HG02885 (cell line): ENCODE measurements at regions not wholly inside any gene's neighbourhood (a gene's known extent, or its start where the extent isn't known, plus 50 kb on each side); places are given as distances from the start of the nearest gene placed in this dataset.

Experiments used
- ATAC-seq: cut with Tn5 transposase; IDR thresholded peaks from one replicate; pipeline ENCODE4 v1.9.1; 2021; ENCODE audit warnings: mild to moderate bottlenecking; ENCODE audit not compliant: unreplicated experiment, poor library complexity

DNA sequence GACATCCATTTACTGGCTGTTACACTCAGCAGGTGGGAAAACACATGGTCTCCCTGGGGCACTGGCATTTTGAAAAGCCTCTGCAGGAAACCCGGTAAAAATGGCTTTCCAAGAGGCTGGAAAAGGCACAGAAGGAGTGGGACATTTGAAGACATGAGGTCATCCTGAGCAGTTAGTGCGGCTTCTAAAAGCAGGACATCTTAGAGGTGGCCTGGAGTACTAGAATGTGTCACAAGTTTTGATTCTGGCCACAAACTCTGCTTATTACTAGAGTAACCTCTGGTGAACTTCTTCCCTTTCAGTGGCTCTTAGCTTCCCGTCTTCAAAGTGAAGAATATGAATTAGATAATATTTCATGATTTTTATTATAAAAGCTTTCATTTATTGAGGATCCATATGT, 423.0 kb upstream of the BRINP1 start:
- peak; percentile 98 for ATAC-seq

DNA sequence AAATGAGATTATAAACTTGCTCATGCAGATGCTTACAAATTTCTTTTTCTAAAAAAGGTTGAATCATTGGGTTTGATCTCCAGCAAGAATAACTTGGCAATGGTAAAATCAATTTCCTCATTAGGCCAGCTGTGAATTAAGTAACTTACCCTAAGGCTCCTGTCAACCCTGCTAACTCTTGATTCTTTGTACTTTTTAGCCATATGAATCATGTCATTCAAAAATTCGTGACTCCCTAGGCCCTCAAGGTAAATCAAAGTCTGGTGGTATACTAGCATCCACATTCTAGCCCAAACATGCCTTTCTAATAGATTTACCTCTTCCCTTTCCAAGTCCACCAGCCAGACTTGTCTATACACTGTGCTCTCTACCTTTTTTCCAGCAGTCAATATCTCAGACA, 420.8 kb upstream of the BRINP1 start:
- no peak for ATAC-seq

DNA sequence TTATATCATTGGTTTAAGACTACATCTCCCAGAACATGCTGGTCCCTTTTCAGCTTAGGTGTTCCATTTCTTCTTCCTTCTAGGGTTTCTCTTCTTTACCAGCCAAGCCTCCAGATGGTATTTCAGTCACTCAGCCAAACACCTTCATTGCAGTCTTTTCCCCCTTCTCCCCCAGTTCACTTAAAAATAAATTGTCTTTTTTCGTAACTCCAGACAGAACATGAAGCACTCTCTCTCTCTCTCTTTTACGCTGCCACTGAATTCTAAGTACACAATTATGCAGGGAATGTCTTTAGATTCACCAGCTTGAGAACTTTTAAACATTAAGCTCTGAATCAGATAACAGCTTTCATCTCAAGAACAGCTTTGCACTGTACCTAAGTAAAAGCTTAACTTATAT, 419.7 kb upstream of the BRINP1 start:
- ATAC-seq = no peak

DNA sequence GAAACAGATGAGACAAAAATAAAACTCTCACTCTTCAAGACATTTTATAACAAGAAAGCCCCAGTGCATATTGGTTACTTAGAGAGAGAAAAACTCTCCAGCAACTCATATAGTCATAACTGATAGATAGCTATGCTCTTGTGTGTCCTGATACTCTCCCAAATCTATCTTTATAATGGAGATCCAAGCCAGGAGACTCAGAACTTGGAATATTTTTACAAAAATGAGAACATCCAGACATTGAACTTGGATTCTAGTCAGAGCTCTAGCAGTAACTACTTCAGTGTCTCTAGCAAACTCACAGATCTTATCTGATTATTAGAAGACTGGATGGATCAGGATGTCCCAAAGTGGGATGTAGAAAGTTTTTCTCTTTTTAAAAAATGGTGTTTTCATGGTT, 412.7 kb upstream of the BRINP1 start:
- ATAC-seq = no peak

DNA sequence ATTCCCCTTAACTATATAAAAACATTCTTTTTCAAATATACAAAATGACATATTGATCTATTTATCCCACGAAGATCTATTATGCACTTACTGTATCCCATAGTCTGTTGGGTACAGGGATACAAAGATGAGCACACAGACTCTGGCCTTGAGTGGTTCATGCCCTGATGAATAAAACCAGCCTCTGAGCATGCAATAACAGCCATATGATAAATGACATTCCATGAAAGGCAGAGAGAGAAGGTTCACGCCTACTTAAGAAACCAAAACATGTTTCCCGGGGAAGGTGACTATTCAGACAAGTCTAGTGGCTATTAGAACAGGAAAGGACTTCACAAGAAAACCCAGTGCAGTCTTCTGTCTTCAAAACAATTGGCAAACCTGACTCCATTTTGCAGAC, 406.2 kb upstream of the BRINP1 start:
- ATAC-seq = no peak

DNA sequence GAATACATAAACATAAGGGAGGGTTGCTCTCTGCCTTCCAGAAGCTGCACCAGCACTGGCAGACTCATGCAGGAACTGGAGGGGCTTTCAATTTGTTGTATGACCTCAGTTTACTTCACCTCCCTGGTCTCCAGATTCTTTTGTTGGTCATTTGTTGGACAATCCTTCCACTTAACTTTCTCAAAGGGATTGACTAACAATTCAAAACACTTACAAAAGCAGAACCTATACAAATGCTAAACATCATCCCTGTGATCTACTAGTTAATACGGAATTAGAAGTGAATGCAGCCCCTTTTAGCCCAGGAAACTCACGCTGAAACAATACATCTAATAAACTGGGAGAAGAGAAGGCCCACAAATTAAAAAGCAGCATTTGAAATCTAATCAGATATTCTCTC, 404.6 kb upstream of the BRINP1 start:
- ATAC-seq = no peak

DNA sequence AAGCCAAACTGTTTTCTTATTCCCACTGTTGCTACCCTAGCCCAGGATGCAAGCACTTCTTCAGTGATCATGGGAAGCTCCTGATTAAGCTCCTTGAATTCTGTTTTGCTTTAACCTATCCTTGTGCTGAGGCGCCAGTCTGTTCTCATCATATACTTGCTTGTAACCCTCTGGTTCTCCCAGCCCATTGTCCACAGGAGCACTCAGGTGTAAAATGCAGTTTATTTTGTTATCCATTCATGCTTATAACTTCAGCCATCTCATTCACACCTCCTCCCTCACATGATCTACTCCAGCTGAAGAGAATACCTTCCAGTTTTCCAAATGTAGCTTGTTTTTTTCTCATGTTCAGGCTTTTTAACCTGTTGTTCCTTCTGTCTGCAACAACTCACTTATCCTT, 402.1 kb upstream of the BRINP1 start:
- no peak for ATAC-seq

DNA sequence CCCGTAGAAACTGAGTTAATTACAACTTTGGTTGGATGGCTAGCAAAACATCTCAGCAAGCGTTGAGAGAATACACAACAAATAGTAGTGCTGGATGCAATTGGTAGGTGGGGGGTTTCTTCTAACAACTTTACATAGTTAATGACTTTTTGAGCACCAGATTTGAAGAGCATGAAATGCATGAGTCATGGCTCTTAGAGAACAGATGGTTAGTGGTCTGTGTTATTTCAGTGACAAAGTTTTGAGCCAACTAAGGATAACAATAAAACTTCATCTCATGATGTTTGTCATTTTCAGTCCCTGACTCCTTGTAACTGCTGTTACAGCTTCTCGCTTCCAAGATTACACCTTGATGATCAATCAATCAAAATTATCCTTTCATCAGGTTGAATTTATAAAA, 399.0 kb upstream of the BRINP1 start:
- ATAC-seq = no peak

DNA sequence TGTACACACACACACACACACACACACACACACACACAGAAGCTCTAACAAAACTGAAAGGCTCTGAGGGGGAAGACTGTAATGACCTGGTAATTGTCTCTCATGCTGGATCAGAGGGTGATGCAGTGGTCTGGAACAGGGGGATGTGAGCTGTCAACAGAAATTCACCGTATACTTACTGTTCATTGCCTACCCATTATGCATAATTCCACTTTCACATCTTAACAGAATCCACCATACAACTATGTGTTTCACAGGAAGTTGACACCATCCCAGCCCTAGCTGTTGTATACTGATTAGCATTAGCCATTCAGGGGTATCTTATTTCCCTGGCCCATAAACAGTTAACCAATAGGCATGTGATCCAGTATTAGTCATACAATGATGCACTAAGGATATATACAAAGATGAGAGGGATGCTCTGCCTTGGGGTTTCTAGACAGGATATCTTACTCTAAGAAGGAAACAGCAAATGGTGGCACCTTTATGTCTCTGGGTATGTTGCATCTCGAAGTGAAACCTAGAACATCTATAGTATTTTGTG, 396.5 kb upstream of the BRINP1 start:
- ATAC-seq = no peak

DNA sequence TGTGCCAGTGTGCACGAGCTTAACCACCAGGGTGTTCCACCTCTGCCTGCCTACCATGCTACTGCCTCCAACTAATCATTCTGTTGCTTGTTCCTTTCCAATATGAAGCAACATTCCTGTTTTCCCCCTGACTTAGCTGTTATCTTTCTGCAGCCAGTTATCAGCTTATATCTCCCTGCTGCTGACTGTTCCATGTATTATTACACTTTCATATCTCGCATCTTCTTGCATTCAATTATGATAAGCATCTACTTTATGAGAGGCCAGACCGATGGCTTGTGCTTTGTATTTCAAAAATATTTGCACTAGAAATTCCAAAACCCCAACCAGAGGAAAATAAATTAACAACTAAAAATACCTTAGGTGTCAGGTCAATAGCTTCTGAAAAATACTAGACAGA, 394.0 kb upstream of the BRINP1 start:
- ATAC-seq = no peak

DNA sequence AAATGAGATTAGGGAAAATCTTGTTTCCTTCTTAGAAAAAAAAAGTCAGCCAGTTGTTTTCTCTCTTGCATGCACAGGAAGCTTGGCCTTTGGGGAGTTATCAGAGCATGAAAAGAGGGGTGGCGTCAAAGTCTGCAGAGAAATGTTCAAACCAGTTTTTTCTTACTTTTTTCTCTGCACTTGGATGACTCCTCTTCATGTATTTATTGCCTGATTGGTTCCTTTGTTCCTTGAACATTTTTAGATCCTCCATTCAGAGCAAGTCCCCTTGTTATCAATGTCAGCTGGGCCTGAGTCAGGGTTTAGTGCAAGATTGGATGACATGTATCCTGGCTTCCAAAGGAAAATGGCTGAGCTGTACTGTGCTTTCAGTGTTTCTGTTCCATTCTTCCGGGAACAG, 392.6 kb upstream of the BRINP1 start:
- ATAC-seq = no peak

DNA sequence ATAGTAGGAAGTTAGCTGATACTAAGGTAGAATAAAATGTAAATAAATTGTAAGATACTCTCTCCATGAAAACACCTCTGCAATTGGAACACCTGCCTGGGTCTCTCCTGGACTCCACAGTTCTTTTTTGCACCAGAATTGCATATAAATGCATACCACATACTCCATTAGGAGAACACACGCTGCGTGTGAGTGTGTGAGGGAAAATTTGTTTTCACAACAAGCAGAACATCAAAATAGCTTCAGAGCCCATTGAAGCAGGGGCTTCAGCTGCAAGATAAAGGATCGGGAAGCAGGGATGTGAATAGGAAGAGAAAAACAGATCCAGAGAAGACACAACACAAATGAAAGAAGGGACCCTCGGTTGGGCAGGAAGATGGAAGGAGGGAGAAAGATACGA, 389.8 kb upstream of the BRINP1 start:
- no peak for ATAC-seq

DNA sequence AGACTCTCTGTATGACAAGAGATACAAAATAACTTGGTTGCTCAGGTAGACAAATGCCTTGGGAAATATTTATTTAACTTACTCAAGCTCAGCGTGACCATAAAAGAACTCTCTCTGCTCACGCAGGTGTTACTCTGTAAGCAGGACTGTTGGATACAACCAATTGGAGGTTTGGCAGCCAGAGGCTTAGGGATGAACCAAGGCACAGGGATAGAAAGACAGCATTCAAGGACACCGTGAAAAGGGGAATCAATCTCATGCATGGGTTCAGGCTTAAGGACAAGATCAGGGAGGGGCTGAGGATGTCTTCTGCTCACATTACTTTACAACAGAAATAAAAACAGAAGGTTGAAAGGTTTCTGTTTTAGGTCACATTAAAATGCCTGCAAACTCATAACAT, 389.0 kb upstream of the BRINP1 start:
- no peak for ATAC-seq

DNA sequence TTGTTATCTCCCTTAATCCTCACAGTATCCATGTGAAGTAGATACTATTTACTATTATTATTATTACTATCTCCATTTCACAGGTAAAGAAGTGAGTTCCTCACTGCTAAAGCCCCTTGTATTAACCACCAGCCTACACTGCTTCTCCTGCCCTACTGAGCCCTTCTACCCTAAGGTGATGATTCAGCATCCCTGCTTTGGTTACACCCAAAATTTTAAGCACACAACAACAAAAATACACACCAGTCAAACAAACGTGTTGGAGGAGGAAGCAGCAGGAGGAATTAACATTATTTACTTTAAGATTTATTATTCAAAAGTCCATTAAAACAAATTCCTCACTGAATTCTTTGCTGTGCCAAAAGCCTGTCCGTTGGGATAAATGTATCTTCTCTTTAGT, 370.2 kb upstream of the BRINP1 start:
- no peak for ATAC-seq

DNA sequence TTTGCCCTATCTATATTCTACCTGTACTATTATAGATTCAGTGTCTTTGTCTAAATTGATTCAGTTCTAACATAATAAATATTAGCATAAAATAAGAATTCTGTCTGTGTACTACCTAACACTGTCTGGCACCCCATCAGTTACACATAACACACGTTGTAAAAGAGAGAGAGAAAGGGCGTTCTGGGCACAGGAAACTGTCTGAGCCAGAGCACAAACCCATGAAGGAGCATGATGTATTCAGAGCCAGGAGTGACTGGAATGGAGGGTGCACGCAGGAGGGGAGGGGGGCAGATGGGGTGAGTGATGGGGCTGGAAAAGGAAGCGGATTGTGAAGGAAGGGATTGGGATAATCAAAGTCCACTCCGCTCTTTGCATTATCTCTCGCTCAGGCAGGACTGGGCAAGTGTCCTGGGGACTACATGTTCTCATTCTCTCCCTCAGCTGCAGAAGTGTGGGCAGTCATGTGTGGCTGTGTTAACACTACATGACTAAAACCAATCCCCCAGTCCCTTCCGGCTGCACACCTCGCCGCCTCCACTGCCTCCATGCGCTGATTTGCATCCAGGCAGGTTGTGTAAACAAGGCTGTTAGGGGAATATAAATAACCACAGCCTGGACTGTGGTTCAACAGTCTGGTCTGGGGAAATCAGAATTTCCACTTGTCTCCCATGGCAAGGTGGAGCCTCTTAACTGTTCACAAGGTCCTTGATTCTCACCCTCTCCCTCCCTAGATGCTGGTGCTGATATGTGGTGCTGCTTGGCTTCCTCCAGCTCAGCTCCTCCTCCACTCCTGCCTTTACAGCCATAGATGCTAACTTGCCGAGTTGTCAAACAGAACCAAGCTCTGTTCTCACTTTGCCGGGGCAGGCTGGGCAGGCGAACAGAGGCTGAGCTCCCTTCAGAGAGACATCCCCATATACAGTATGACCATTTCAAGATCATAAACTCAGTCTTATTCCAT, 367.5 kb upstream of the BRINP1 start:
- ATAC-seq = peak; percentile 99

DNA sequence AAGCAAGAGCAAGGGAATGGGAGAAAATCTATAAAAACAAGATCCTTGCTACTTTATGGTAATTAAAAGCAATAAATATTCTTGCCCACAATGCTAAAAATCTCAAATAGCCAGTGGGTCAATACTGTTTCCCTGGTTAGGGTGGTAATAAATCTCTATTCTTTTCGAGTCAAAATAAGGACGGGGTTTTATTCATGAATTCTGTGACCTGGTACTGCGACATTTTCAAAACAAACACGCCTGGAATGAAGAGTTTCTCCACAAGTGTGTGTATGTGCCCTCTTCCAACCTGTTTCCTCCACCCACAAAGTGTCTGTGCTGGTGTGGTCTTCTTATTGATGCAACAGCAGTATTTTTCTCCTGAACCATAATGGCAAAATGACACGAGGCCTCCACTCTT, 358.8 kb upstream of the BRINP1 start:
- ATAC-seq = no peak

DNA sequence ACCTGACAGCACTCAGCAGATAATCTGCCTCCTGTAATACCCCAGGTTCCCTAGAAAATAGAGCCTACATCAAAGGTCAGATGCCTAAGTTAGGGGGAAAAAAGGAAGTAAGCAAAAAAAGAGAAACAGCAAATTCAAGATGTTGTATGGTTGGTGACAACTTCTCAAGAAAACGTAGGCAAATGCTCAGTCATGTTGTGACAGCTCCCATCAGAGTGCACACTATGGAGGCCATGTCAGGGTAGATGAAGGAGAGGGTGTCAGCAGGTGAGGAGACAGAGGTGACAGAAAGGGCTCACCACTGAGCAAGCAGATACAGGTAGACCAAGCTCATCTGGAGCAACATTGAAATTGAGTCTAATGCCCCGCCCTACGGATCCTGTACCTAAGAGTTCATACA, 356.8 kb upstream of the BRINP1 start:
- no peak for ATAC-seq

DNA sequence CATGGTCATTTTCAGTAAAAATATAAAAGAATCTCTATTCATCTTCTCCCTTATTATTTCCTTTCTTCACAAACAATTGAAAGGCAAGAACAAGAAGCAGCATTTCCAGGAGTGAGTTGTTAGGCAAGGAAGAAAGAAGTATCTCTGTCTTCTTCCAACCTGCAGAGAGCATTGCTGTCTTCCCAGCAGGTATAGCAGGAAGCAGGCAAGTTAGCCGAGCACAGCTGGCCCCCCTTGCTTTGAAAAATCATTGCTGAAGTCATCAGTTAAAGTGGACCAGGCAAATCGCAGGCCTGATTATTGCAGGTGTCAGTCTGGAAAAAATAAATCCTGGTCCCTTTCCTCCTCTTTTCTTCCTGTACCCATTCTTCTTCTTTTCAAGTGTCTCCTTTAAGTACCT, 353.1 kb upstream of the BRINP1 start:
- no peak for ATAC-seq

DNA sequence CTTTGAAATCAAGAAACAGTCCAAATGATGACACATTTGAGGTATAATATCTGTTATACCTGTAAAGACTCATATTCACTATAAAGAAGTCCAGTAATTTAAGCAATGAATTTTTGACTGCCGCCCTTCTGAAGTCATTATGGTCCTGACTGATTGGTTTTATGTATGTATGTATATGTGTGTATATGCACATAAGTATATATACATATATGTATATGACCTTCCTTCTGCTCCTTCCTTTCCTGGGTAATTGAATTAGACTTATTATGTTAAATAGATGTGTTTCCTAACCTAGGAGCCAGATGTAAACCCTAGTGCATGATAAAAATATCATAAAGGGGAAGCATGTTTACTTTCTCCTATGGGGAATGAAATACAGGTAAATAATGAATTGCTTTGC, 343.1 kb upstream of the BRINP1 start:
- ATAC-seq = no peak

DNA sequence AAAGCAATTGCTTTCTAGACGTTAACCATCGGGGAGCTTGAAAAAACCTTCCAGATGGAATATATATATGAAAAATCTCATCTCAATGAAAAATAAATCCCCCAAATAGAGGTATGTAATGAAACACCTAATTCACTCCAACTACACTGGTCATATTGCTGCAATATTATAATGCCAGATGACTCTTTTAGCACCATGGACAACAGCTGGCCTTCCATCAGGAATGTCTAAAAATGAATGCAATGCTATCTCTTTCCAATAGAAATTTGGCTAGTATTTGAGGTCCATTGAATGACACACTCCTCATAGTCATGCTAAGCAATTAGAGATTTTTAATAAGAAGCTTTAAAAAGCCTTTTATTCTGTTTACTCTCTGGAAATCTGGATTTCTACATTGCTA, 340.2 kb upstream of the BRINP1 start:
- ATAC-seq = no peak

DNA sequence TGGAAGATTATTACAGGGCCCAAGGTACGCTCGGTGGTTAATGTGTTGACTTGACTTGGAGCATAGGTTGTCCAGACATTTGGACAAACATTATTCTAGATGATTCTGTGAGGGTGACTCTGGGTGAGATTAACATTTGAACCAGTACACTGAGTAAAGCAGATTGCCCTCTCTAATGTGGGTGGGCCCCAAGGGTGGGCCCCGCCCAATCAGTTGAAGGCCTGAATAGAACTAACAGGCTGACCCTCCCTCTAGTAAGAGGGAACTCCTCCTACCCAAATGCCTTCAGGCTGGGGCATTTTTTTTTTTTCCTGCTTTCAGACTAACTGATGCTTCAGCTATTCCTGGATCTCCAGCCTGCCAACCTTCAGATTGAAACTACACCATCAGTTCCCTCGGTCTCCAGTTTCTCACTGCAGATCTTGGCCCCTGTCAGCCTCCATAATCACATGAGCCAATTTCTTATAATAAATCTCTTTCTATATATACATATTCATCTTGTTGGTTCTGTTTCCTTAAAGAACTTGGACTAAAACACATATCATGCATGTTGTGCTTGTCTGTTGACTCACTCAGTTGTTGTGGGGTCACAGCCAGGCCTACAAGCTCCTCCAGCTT, 338.1 kb upstream of the BRINP1 start:
- ATAC-seq = no peak

DNA sequence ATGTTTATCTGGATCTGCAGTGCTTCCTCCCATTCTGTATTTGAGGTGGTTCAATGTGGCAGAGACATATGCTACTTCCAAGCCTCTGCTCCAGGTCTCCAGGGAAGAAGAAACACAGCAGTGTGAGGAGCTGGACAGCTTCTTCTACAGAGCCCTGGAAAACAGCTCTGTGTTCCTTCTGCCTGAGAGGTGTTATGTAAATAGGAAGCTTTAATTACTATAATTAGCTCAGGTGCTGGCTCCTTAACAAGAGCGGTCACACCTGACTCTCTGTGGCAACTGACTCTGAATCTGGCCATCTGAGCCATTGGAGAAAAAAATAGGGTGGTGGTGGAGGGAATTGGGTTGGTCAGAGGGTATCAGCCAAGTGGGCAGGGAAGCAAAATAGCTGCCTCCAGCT, 332.4 kb upstream of the BRINP1 start:
- no peak for ATAC-seq
